HG03135 (cell line): ENCODE measurements at regions not wholly inside any gene's neighbourhood (a gene's known extent, or its start where the extent isn't known, plus 50 kb on each side); places are given as distances from the start of the nearest gene placed in this dataset.

Experiments
- ATAC-seq: cut with Tn5 transposase; IDR thresholded peaks from one replicate; pipeline ENCODE4 v1.9.1; 2021; ENCODE audit warnings: mild to moderate bottlenecking, moderate library complexity; ENCODE audit not compliant: unreplicated experiment

GRCh38 chr21:24938573-24938972, 668.7 kb downstream of the MRPL39 start:
- ATAC-seq: no peak

GRCh38 chr21:24935991-24936390, 671.3 kb downstream of the MRPL39 start:
- no peak for ATAC-seq

GRCh38 chr21:24910591-24910990, 696.7 kb downstream of the MRPL39 start:
- no peak for ATAC-seq

- peak; percentile 63 for ATAC-seq
Observed at GRCh38 chr21:24903994-24904635, 703.2 kb downstream of the MRPL39 start.

GRCh38 chr21:24899138-24899537, 708.1 kb downstream of the MRPL39 start:
- ATAC-seq: peak; percentile 54

- ATAC-seq: peak; percentile 52
Observed at GRCh38 chr21:24897883-24898282, 709.4 kb downstream of the MRPL39 start.

- ATAC-seq: no peak
Observed at GRCh38 chr21:24896735-24897124, 710.6 kb downstream of the MRPL39 start.

- peak; percentile 72 for ATAC-seq
Observed at GRCh38 chr21:24895885-24896734, 711.2 kb downstream of the MRPL39 start.

- no peak for ATAC-seq
Observed at GRCh38 chr21:24894324-24894723, 713.0 kb downstream of the MRPL39 start.

- ATAC-seq: no peak
Observed at GRCh38 chr21:24890021-24890420, 717.3 kb downstream of the MRPL39 start.

- no peak for ATAC-seq
Observed at GRCh38 chr21:24881506-24881905, 725.8 kb downstream of the MRPL39 start.

- ATAC-seq: no peak
Observed at GRCh38 chr21:24870633-24871032, 736.6 kb downstream of the MRPL39 start.

- ATAC-seq: no peak
Observed at GRCh38 chr21:24869862-24870261, 737.4 kb downstream of the MRPL39 start.

GRCh38 chr21:24868117-24868516, 739.2 kb downstream of the MRPL39 start:
- no peak for ATAC-seq

- no peak for ATAC-seq
Observed at GRCh38 chr21:24861471-24861870, 745.8 kb downstream of the MRPL39 start.

GRCh38 chr21:24856326-24856725, 751.0 kb downstream of the MRPL39 start:
- no peak for ATAC-seq

- no peak for ATAC-seq
Observed at GRCh38 chr21:24852610-24853195, 754.6 kb downstream of the MRPL39 start.

- ATAC-seq: no peak
Observed at GRCh38 chr21:24850121-24850520, 757.2 kb downstream of the MRPL39 start.

GRCh38 chr21:24844671-24845070, 762.6 kb downstream of the MRPL39 start:
- ATAC-seq: no peak

- no peak for ATAC-seq
Observed at GRCh38 chr21:24840287-24840686, 767.0 kb downstream of the MRPL39 start.

GRCh38 chr21:24832961-24833360, 774.3 kb downstream of the MRPL39 start:
- ATAC-seq: no peak

GRCh38 chr21:24829397-24829796, 777.9 kb downstream of the MRPL39 start:
- ATAC-seq: no peak
